T-helper 1 cell treated with Interleukin-12 subunit alpha and Interleukin-12 subunit beta and Interleukin-4 antibody, amounts not matched to agents 30 μg/mL and 1 μg/mL, for 36 hours (primary cell): ENCODE measurements at regions not wholly inside any gene's neighbourhood (a gene's known extent, or its start where the extent isn't known, plus 50 kb on each side); places are given as distances from the start of the nearest gene placed in this dataset.

Source experiments
- H3K27ac Mint-ChIP-seq: one replicate; pipeline ENCODE4 v1.8.0; 2021; ENCODE audit warnings: mild to moderate bottlenecking, mixed read lengths
- H3K27me3 Mint-ChIP-seq: one replicate; pipeline ENCODE4 v1.8.0; 2021; ENCODE audit warnings: low read depth, mixed read lengths
- H3K36me3 Mint-ChIP-seq: one replicate; pipeline ENCODE4 v1.8.0; 2021; ENCODE audit warnings: low read depth, mixed read lengths
- H3K4me1 Mint-ChIP-seq: one replicate; pipeline ENCODE4 v1.8.0; 2021; ENCODE audit warnings: low read depth, mixed read lengths
- H3K4me3 Mint-ChIP-seq: one replicate; pipeline ENCODE4 v1.8.0; 2021; ENCODE audit warnings: mild to moderate bottlenecking, moderate library complexity, mixed read lengths
- H3K9me3 Mint-ChIP-seq: one replicate; pipeline ENCODE4 v1.8.0; 2021; ENCODE audit warnings: mixed read lengths

GRCh38 chr9:32293091-32293490 lies 91.4 kb upstream of the ACO1 start:
- H3K4me1 Mint-ChIP-seq, result no peaks in the 10 kb centered on the region
- H3K9me3 Mint-ChIP-seq, result no peaks in the 10 kb centered on the region
- no peaks in the 10 kb centered on the region for H3K27me3 Mint-ChIP-seq
- H3K4me3 Mint-ChIP-seq, result no peak overlapping the region
- no peak overlapping the region for H3K27ac Mint-ChIP-seq
- no peaks in the 10 kb centered on the region for H3K36me3 Mint-ChIP-seq

GRCh38 chr9:32294106-32294505 lies 90.3 kb upstream of the ACO1 start:
- H3K27ac Mint-ChIP-seq, result no peak overlapping the region
- no peaks in the 10 kb centered on the region for H3K9me3 Mint-ChIP-seq
- no peaks in the 10 kb centered on the region for H3K4me1 Mint-ChIP-seq
- no peaks in the 10 kb centered on the region for H3K36me3 Mint-ChIP-seq
- no peak overlapping the region for H3K4me3 Mint-ChIP-seq
- no peaks in the 10 kb centered on the region for H3K27me3 Mint-ChIP-seq

- Mint-ChIP-seq H3K9me3 (no peaks in the 10 kb centered on the region), H3K27ac (no peak overlapping the region), H3K4me1 (no peaks in the 10 kb centered on the region), H3K4me3 (no peak overlapping the region), H3K36me3 (no peaks in the 10 kb centered on the region), H3K27me3 (peaks cover 3% of the 10 kb centered on the region)
Measured at GRCh38 chr9:32300373-32300772, 84.1 kb upstream of the ACO1 start.

- H3K4me3 Mint-ChIP-seq, result no peak overlapping the region
- peaks cover 3% of the 10 kb centered on the region for H3K27me3 Mint-ChIP-seq
- H3K4me1 Mint-ChIP-seq, result no peaks in the 10 kb centered on the region
- H3K9me3 Mint-ChIP-seq, result peaks cover 6% of the 10 kb centered on the region
- H3K27ac Mint-ChIP-seq, result no peak overlapping the region
- no peaks in the 10 kb centered on the region for H3K36me3 Mint-ChIP-seq
Measured at GRCh38 chr9:32304495-32304894, 79.9 kb upstream of the ACO1 start.

- Mint-ChIP-seq H3K27ac (no peak overlapping the region), H3K27me3 (peaks cover 2% of the 10 kb centered on the region), H3K4me3 (no peak overlapping the region), H3K36me3 (no peaks in the 10 kb centered on the region), H3K9me3 (peaks cover 6% of the 10 kb centered on the region), H3K4me1 (no peaks in the 10 kb centered on the region)
Measured at GRCh38 chr9:32306006-32306405, 78.4 kb upstream of the ACO1 start.

- Mint-ChIP-seq H3K9me3 (no peaks in the 10 kb centered on the region), H3K27ac (no peak overlapping the region), H3K4me1 (no peaks in the 10 kb centered on the region), H3K27me3 (no peaks in the 10 kb centered on the region), H3K36me3 (no peaks in the 10 kb centered on the region), H3K4me3 (no peak overlapping the region)
Measured at GRCh38 chr9:32319312-32319929, 65.0 kb upstream of the ACO1 start.

GRCh38 chr9:32322622-32323021 lies 61.8 kb upstream of the ACO1 start:
- H3K27ac Mint-ChIP-seq, result no peak overlapping the region
- H3K4me1 Mint-ChIP-seq, result no peaks in the 10 kb centered on the region
- H3K4me3 Mint-ChIP-seq, result no peak overlapping the region

GRCh38 chr9:32326146-32326545 lies 58.3 kb upstream of the ACO1 start:
- Mint-ChIP-seq H3K9me3 (no peaks in the 10 kb centered on the region), H3K4me1 (no peaks in the 10 kb centered on the region), H3K27me3 (no peaks in the 10 kb centered on the region), H3K4me3 (no peak overlapping the region), H3K27ac (no peak overlapping the region), H3K36me3 (no peaks in the 10 kb centered on the region)

More at GRCh38 chr9:32322622-32323021, 61.8 kb upstream of the ACO1 start:
- Mint-ChIP-seq H3K36me3 (no peaks in the 10 kb centered on the region), H3K27me3 (no peaks in the 10 kb centered on the region), H3K9me3 (no peaks in the 10 kb centered on the region)

GRCh38 chr9:32331240-32331639 lies 53.2 kb upstream of the ACO1 start:
- Mint-ChIP-seq H3K36me3 (no peaks in the 10 kb centered on the region), H3K4me1 (no peaks in the 10 kb centered on the region), H3K27ac (no peak overlapping the region), H3K4me3 (no peak overlapping the region), H3K27me3 (no peaks in the 10 kb centered on the region), H3K9me3 (no peaks in the 10 kb centered on the region)

GRCh38 chr9:32334112-32334511 lies 50.3 kb upstream of the ACO1 start:
- Mint-ChIP-seq H3K36me3 (no peaks in the 10 kb centered on the region), H3K27ac (no peak overlapping the region), H3K9me3 (no peaks in the 10 kb centered on the region), H3K4me3 (no peak overlapping the region), H3K27me3 (peaks cover 10% of the 10 kb centered on the region), H3K4me1 (peaks cover 1% of the 10 kb centered on the region)
